ENCODE measurements at regions not wholly inside any gene's neighbourhood (a gene's known extent, or its start where the extent isn't known, plus 50 kb on each side); places are given as distances from the start of the nearest gene placed in this dataset.

DNA sequence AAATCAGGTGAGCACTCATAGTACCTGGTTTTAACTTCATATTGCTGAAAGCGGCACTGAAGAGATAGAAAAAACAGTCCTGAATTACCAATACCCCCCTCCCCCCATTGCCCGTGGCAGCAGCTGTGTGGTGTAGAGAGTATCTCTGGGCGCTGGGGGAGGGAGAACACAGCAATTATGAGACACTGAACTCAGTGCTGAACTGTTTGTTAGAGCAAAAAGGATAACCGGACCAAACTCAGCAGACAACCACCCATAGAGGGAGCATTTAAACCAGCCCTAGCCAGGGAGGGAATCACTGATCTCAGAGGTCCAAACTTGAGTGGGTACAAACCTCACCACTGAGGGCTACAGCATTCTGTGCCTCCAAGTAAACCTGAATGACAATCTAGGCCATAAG lies 457.4 kb upstream of the TEX13C start:
- no peak for TF ChIP-seq POLR2AphosphoS5 (IDR thresholded peaks at IDR 0.05; ENCODE audit: low read depth, low read length)
- TF ChIP-seq TAF1 (IDR thresholded peaks at IDR 0.05; ENCODE audit: borderline replicate concordance, low read depth, low read length): no peak
- no peak for TF ChIP-seq POLR2A (IDR thresholded peaks at IDR 0.05; ENCODE audit: low read depth, low read length)
- DNase-seq (ENCODE audit: insufficient read length): no peak
- FAIRE-seq: no peak

DNA sequence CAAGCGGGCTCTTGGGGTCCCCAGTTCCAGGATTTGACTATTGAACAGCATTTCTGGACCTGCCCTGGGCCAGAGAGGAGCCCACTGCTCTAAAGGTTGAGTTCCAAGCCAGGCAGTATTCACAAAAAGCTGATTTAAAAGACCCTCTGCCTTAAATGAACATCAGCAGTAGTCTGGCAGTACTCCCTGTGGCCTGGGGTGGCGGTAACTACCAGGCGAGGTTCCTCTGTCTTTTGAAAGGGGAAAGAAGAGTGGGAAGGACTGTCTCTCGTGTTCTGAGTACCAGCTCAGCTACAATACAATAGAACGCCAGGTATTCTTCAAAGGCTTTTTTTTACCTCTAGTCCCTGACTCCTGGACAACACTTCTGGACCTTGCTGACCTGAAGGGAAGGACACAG lies 456.4 kb upstream of the TEX13C start:
- FAIRE-seq: no peak
- TF ChIP-seq TAF1 (IDR thresholded peaks at IDR 0.05; ENCODE audit: borderline replicate concordance, low read depth, low read length) (no peak), POLR2A (IDR thresholded peaks at IDR 0.05; ENCODE audit: low read depth, low read length) (no peak)

GRCh38 chrX:124887572-124887971 lies 432.1 kb upstream of the TEX13C start:
- no peak for FAIRE-seq
- DNase-seq (ENCODE audit: insufficient read length): no peak
- no peak for TF ChIP-seq TAF1 (IDR thresholded peaks at IDR 0.05; ENCODE audit: borderline replicate concordance, low read depth, low read length)
- TF ChIP-seq POLR2A (IDR thresholded peaks at IDR 0.05; ENCODE audit: low read depth, low read length): no peak
- no peak for TF ChIP-seq POLR2AphosphoS5 (IDR thresholded peaks at IDR 0.05; ENCODE audit: low read depth, low read length)

More for the DNA sequence above, 456.4 kb upstream of the TEX13C start:
- DNase-seq (ENCODE audit: insufficient read length): no peak

GRCh38 chrX:124895947-124896346 lies 423.7 kb upstream of the TEX13C start:
- FAIRE-seq: no peak
- TF ChIP-seq POLR2AphosphoS5 (IDR thresholded peaks at IDR 0.05; ENCODE audit: low read depth, low read length): no peak
- no peak for TF ChIP-seq POLR2A (IDR thresholded peaks at IDR 0.05; ENCODE audit: low read depth, low read length)
- TF ChIP-seq TAF1 (IDR thresholded peaks at IDR 0.05; ENCODE audit: borderline replicate concordance, low read depth, low read length): no peak

GRCh38 chrX:124902953-124903352 lies 416.7 kb upstream of the TEX13C start:
- DNase-seq (ENCODE audit: insufficient read length) (no peak), FAIRE-seq (no peak)
- TF ChIP-seq TAF1 (IDR thresholded peaks at IDR 0.05; ENCODE audit: borderline replicate concordance, low read depth, low read length) (no peak), POLR2AphosphoS5 (IDR thresholded peaks at IDR 0.05; ENCODE audit: low read depth, low read length) (no peak), POLR2A (IDR thresholded peaks at IDR 0.05; ENCODE audit: low read depth, low read length) (no peak)

More at GRCh38 chrX:124895947-124896346, 423.7 kb upstream of the TEX13C start:
- DNase-seq (ENCODE audit: insufficient read length): no peak

DNA sequence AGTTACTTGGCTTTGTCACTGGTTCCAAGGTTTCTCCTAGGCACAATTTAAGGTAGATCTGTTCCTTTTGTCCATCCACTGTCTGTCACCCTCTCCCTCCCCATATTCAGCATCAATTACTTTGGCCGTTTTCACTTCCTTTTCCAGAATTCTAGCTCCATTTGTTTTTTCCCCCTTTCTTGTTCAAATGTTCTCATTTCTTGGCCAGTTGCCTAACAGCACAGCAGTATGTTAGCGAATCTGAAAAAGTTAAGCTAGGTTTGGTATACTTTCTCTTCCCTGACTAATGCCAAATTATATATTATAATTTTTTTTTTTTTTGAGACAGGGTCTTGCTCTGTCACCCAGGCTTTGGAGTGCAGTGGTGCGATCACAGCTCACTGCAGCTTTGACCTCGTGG lies 409.1 kb upstream of the TEX13C start:
- FAIRE-seq (no peak), DNase-seq (ENCODE audit: insufficient read length) (no peak)

GRCh38 chrX:124917011-124917410 lies 402.7 kb upstream of the TEX13C start:
- DNase-seq (ENCODE audit: insufficient read length) (no peak), FAIRE-seq (no peak)
- no peak for TF ChIP-seq POLR2A (IDR thresholded peaks at IDR 0.05; ENCODE audit: low read depth, low read length)
- no peak for TF ChIP-seq TAF1 (IDR thresholded peaks at IDR 0.05; ENCODE audit: borderline replicate concordance, low read depth, low read length)
- no peak for TF ChIP-seq POLR2AphosphoS5 (IDR thresholded peaks at IDR 0.05; ENCODE audit: low read depth, low read length)

More for the DNA sequence above, 409.1 kb upstream of the TEX13C start:
- TF ChIP-seq POLR2A (IDR thresholded peaks at IDR 0.05; ENCODE audit: low read depth, low read length): no peak

DNA sequence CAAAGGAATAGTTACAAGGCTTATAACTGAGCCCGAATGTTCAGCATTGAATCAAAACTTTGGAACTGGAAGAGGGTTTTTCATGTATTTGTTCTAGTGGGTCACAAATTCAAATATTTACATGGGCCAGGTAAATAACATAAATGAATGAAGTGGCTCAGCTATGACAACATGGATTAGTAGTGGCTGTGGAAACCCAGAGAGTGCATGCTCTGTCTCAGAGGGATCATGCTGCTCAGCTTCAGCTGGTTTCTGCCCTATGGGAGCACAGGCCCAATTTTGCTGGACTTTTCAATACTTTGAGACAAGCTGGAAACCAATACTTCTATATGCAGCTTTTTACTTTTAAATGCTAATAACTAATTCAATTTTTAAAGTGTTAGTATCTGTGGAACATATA lies 394.0 kb upstream of the TEX13C start:
- no peak for FAIRE-seq
- TF ChIP-seq TAF1 (IDR thresholded peaks at IDR 0.05; ENCODE audit: borderline replicate concordance, low read depth, low read length) (no peak), POLR2A (IDR thresholded peaks at IDR 0.05; ENCODE audit: low read depth, low read length) (no peak), POLR2AphosphoS5 (IDR thresholded peaks at IDR 0.05; ENCODE audit: low read depth, low read length) (no peak)
- DNase-seq (ENCODE audit: insufficient read length): no peak

DNA sequence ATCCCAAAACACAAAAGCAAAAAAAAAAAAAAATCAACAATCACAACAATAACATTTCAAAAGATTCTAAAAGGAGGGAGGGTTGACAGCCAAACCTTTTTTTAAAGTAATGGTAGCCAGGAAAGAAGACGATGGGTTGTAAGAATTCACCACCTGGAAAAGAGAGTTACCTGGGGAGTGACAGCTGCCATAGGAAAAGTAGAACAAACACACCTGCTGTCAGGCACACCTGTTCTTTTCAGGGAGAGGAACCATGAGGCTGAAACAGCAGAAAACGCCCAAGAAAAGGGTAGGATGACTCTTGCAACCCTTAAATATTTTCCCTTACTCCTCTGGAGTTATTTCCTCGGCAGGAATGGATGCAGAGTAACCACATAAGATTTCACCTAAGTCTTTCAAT lies 388.4 kb upstream of the TEX13C start:
- no peak for DNase-seq (ENCODE audit: insufficient read length)
- TF ChIP-seq TAF1 (IDR thresholded peaks at IDR 0.05; ENCODE audit: borderline replicate concordance, low read depth, low read length): no peak
- no peak for TF ChIP-seq POLR2AphosphoS5 (IDR thresholded peaks at IDR 0.05; ENCODE audit: low read depth, low read length)
- no peak for TF ChIP-seq POLR2A (IDR thresholded peaks at IDR 0.05; ENCODE audit: low read depth, low read length)
- no peak for FAIRE-seq

DNA sequence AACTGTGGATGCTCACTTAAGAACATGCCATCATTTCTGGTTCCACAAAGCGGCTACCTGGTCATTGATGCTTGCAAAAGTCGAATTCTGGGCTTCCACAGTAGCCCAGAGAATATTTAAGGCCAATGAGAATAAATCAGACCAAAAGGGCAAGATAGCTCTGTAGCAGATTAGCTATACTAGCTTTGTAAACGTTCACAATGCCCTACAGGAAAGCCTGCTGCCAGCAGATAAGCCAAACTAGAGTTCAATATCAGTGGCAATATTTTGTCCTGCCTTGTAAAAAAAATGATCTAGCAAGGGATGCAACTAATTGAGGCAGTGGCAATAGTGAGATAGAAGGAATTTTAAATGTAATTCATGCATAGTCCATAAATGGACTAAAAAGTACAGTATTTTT lies 387.7 kb upstream of the TEX13C start:
- FAIRE-seq (no peak), DNase-seq (ENCODE audit: insufficient read length) (no peak)
- TF ChIP-seq TAF1 (IDR thresholded peaks at IDR 0.05; ENCODE audit: borderline replicate concordance, low read depth, low read length): no peak
- no peak for TF ChIP-seq POLR2A (IDR thresholded peaks at IDR 0.05; ENCODE audit: low read depth, low read length)
- TF ChIP-seq POLR2AphosphoS5 (IDR thresholded peaks at IDR 0.05; ENCODE audit: low read depth, low read length): no peak

DNA sequence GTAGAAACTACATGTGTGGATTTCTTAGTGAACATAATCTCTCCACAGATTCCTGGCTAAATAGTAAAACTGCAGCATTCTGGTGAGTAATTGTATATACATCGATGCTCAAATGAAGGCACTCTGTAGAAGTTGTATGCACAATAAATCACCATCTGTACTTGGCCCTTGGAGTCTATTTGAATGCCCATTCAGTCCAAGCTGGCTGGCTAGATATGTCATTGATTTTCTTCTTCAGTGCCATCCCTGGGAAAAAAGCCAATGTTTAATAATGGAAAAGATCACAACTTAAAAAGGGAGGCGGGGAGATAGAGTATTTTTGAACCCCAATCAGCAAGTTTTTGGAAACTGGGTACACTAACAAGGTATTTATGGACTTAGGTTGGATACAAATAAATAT lies 381.0 kb upstream of the TEX13C start:
- DNase-seq (ENCODE audit: insufficient read length) (no peak), FAIRE-seq (no peak)
- TF ChIP-seq POLR2A (IDR thresholded peaks at IDR 0.05; ENCODE audit: low read depth, low read length): no peak
- TF ChIP-seq TAF1 (IDR thresholded peaks at IDR 0.05; ENCODE audit: borderline replicate concordance, low read depth, low read length): no peak
- no peak for TF ChIP-seq POLR2AphosphoS5 (IDR thresholded peaks at IDR 0.05; ENCODE audit: low read depth, low read length)

DNA sequence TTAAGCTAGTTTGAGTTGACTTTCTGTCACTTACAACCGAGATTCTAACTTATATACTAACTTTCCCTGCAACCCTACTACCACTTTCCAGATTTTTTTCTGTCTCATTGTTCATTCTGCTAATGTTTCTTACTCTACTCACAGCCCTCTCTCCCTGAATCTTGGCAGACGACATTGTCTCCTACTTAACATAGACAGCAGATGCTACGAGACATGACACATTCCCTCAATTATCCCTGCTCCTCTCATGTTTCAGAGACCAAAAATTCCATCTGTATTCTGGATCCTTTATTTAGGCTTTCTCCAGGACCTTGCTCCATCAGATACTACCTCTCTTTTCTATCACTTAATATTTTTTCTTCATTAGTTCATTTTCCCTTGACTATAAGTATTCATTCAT lies 379.1 kb upstream of the TEX13C start:
- DNase-seq (ENCODE audit: insufficient read length) (no peak), FAIRE-seq (no peak)
- TF ChIP-seq POLR2AphosphoS5 (IDR thresholded peaks at IDR 0.05; ENCODE audit: low read depth, low read length) (no peak), POLR2A (IDR thresholded peaks at IDR 0.05; ENCODE audit: low read depth, low read length) (no peak), TAF1 (IDR thresholded peaks at IDR 0.05; ENCODE audit: borderline replicate concordance, low read depth, low read length) (no peak)

GRCh38 chrX:124954402-124954801 lies 365.3 kb upstream of the TEX13C start:
- TF ChIP-seq POLR2AphosphoS5 (IDR thresholded peaks at IDR 0.05; ENCODE audit: low read depth, low read length): no peak
- TF ChIP-seq TAF1 (IDR thresholded peaks at IDR 0.05; ENCODE audit: borderline replicate concordance, low read depth, low read length): no peak
- TF ChIP-seq POLR2A (IDR thresholded peaks at IDR 0.05; ENCODE audit: low read depth, low read length): no peak
- no peak for DNase-seq (ENCODE audit: insufficient read length)
- no peak for FAIRE-seq

Data from GM12892 (cell line).